Ascending aorta (tissue), 2 donors: ENCODE measurements at regions not wholly inside any gene's neighbourhood (a gene's known extent, or its start where the extent isn't known, plus 50 kb on each side); places are given as distances from the start of the nearest gene placed in this dataset.
A peak's percentile ranks its signal among the peaks of the same experiment; 100 is the strongest.
"Not testable (repeated sequence)": the region's sequence is repeated elsewhere in the genome, so short reads cannot be mapped to it uniquely, and the experiment has no call there.

Source experiments
- DNase-seq, 2 donors: peaks; one replicate each; pipeline ENCODE4 v3.0.0-alpha.2; 2019; ENCODE audit warnings: low spot score in 2 of 2
- H3K27ac ChIP-seq, 2 donors: fragments of 200-600 bp; sonication (generic); one replicate each; pipeline ENCODE4 v1.5.1; 2016 to 2017; ENCODE audit warnings: mild to moderate bottlenecking in 1 of 2
- H3K27me3 ChIP-seq: fragments of 200-600 bp; sonication (generic); one replicate; pipeline ENCODE4 v1.5.1; 2017
- H3K36me3 ChIP-seq, 2 donors: fragments of 200-600 bp; sonication (generic); one replicate each; pipeline ENCODE4 v1.5.1; 2016
- H3K4me1 ChIP-seq, 2 donors: fragments of 200-600 bp; sonication (generic); one replicate each; pipeline ENCODE4 v1.5.1; 2016 to 2017; ENCODE audit warnings: mild to moderate bottlenecking in 1 of 2
- H3K4me3 ChIP-seq, 2 donors: fragments of 200-600 bp; sonication (generic); one replicate each; pipeline ENCODE4 v1.5.1; 2016 to 2017; ENCODE audit warnings: mild to moderate bottlenecking in 1 of 2
- H3K9me3 ChIP-seq, 2 donors: fragments of 200-600 bp; sonication (generic); one replicate each; pipeline ENCODE4 v1.5.1; 2016
- intact Hi-C: fragments of 100-400 bp; cut with DNase I; formaldehyde crosslinking; loops from one replicate; pipeline ENCODE4 v1.15.1; 2023
- TF ChIP-seq, protein P1 (sequence below), 3 experiments: fragments of 200-600 bp in 2 of 3; fragments of 450-650 bp in 1 of 3; sonication (generic) in 2 of 3; IDR thresholded peaks; one replicate each; pipeline ENCODE4 v1.5.1; 2016 to 2019; ENCODE audit warnings: antibody characterized with exemption in 3 of 3, mild to moderate bottlenecking in 1 of 3, moderate library complexity in 1 of 3

DNA sequence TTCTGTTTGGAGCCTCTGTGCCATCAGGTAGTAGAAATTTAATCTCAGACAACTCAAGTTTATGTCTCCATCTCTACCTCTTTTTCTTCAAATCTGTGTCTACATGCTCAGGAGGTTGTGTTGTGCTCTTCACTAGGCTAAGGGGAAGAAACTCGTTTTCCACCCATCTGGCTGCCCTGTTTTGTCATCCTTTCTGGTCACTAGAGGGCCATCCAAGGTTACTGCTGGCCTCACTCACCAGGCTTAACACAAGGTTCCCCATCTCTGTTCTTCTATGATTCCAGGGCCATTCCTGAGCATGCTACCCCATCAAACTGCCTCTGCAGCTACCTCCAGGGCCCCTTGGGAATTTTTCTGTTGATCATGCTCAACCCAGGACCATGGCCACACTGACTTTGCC, 213.3 kb upstream of the FBXL7 start:
- H3K4me3 ChIP-seq: no peak overlapping the region
- H3K4me1 ChIP-seq: no peaks in the 10 kb centered on the region
- H3K9me3 ChIP-seq: no peaks in the 10 kb centered on the region
- TF ChIP-seq, protein P1, sequence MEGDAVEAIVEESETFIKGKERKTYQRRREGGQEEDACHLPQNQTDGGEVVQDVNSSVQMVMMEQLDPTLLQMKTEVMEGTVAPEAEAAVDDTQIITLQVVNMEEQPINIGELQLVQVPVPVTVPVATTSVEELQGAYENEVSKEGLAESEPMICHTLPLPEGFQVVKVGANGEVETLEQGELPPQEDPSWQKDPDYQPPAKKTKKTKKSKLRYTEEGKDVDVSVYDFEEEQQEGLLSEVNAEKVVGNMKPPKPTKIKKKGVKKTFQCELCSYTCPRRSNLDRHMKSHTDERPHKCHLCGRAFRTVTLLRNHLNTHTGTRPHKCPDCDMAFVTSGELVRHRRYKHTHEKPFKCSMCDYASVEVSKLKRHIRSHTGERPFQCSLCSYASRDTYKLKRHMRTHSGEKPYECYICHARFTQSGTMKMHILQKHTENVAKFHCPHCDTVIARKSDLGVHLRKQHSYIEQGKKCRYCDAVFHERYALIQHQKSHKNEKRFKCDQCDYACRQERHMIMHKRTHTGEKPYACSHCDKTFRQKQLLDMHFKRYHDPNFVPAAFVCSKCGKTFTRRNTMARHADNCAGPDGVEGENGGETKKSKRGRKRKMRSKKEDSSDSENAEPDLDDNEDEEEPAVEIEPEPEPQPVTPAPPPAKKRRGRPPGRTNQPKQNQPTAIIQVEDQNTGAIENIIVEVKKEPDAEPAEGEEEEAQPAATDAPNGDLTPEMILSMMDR (IDR thresholded peaks at IDR 0.05): peak in 2 of 3 experiments; percentile 16 to 42
- H3K27ac ChIP-seq: no peak overlapping the region
- H3K27me3 ChIP-seq: no peaks in the 10 kb centered on the region
- intact Hi-C loops: loop anchor here (5.0 to 10.0 kb wide), 2 partner anchors 506 to 708 kb away; no protein-coding TSS in a partner anchor
- no peak for DNase-seq
- H3K36me3 ChIP-seq: no peaks in the 10 kb centered on the region

DNA sequence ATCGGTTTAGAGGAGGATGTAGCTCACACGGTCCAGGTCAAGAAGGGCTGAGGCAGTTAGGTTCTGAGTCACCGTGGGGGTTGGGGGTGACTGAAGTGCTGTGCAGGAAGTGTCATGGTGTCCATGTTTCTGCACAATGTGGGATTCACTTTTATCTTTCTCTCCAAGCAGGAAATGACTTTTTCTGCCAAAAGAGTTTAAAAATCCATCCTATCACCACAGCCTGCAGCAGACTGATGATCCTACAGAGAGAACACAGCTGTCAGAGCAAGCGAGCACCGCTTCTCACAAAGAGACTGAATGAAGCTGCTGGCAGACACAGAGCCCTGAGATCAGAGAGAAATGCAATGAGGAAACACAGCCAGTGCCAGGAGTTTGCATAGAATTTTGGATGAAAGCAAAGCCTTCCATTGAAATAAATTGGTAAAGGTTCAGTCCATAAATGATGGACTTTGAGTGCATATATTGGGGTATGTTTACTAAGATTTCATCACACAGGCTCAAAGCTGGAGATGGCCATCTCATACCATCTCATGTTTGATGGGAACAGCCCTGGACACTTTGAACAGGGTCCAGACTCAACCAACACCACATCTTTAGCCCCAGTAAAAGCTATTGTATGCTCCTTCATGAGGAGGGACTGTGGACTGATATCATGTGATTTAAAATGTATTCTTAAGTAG, 213.9 kb upstream of the FBXL7 start:
- no peak for DNase-seq
- Histone ChIP-seq H3K4me1 (no peaks in the 10 kb centered on the region), H3K36me3 (no peaks in the 10 kb centered on the region), H3K4me3 (no peak overlapping the region), H3K27ac (no peak overlapping the region), H3K9me3 (no peaks in the 10 kb centered on the region), H3K27me3 (no peaks in the 10 kb centered on the region)
- TF ChIP-seq, protein P1 (IDR thresholded peaks at IDR 0.05): no peak
- intact Hi-C loops: loop anchor here (5.0 to 10.0 kb wide), 2 partner anchors 506 to 709 kb away; no protein-coding TSS in a partner anchor

DNA sequence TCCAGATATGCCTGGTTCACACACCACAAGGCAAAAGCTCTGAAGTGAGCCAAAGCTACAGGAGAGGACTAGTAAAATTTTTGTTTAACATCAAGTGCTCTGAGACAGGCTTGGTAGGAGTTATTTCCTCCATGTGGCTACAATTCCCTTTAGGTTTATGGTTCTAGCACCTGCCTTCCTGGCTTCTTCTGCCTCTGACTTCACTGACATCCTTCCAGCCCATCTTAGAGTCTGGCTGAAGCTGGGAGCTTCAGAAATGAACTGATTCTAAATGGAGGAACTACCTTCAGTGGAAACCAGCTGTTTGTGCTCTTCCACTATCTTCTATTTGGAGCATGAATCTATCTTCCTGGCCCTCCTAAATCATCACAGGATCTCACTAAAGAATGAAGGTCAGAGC, 215.3 kb upstream of the FBXL7 start:
- TF ChIP-seq, protein P1 (IDR thresholded peaks at IDR 0.05): no peak
- no peaks in the 10 kb centered on the region for H3K9me3 ChIP-seq
- DNase-seq: no peak
- H3K4me3 ChIP-seq: no peak overlapping the region
- no peak overlapping the region for H3K27ac ChIP-seq
- no peaks in the 10 kb centered on the region for H3K36me3 ChIP-seq
- no peaks in the 10 kb centered on the region for H3K4me1 ChIP-seq
- intact Hi-C loops: loop anchor here (5.0 to 10.0 kb wide), 2 partner anchors 508 to 710 kb away; no protein-coding TSS in a partner anchor
- H3K27me3 ChIP-seq: no peaks in the 10 kb centered on the region

DNA sequence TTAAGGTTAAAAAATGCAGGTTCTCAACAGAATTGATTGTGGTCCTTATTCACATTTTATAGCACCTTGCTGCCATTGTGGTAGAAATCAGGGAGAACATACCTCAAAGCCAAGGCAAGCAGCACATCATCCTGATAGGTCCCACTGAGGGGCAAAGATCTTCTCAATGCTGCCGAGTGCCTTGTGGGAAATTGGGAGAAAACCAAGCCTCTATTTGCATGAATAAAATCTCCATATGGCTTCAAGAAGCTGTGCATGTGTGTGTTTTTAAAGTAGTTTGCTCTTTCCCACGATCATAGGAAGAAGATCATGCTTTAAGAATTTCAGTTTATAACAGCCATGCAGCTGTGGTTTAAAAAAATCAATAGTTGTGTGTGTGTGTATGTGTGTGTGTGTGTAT, 216.9 kb upstream of the FBXL7 start:
- Histone ChIP-seq H3K9me3 (no peaks in the 10 kb centered on the region), H3K4me1 (no peaks in the 10 kb centered on the region), H3K36me3 (no peaks in the 10 kb centered on the region), H3K27me3 (no peaks in the 10 kb centered on the region), H3K4me3 (no peak overlapping the region), H3K27ac (no peak overlapping the region)
- no peak for DNase-seq
- intact Hi-C loops: loop anchor here (10.0 kb wide), 1 partner anchor 712 kb away; no protein-coding TSS in a partner anchor
- TF ChIP-seq, protein P1 (IDR thresholded peaks at IDR 0.05): no peak

DNA sequence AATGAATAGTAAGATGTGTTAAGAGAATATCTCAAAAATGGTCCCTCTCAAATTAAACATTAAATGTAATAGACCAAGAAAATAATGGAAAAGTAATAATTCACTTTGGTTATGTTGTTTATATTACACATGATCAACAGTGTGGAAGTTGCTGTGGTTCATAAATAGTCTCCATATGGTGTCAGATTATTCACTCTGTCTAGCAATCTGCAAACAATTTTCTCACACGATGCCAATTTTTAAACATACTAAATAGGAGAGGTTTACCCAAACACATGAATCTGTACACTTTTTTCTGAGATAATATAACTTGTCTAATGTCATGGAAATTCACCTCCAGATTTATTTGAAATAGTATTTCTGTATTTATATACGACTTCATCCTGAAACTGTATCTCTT, 217.4 kb upstream of the FBXL7 start:
- TF ChIP-seq, protein P1 (IDR thresholded peaks at IDR 0.05): no peak
- intact Hi-C loops: loop anchor here (10.0 kb wide), 1 partner anchor 712 kb away; no protein-coding TSS in a partner anchor

DNA sequence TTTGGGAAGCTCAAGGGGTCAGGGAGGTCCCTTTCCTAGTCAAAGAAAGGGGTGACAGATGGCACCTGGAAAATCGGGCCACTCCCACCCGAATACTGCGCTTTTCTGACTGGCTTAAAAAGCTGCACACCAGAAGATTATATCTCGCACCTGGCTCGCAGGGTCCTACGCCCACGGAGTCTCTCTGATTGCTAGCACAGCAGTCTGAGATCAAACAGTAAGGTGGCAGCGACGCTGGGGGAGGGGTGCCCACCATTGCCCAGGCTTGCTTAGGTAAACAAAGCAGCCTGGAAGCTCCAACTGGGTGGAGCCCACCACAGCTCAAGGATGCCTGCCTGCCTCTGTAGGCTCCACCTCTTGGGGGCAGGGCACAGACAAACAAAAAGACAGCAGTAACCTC, 228.4 kb upstream of the FBXL7 start:
- H3K27ac ChIP-seq, H3K4me3 ChIP-seq, intact Hi-C loops, H3K27me3 ChIP-seq, H3K36me3 ChIP-seq, DNase-seq: not testable (repeated sequence)
- H3K4me1 ChIP-seq: peaks cover 8 to 12% of the 10 kb centered on the region in 2 donors
- peaks cover 0 to 12% of the 10 kb centered on the region in 2 donors for H3K9me3 ChIP-seq

More for the DNA sequence above, 217.4 kb upstream of the FBXL7 start:
- Histone ChIP-seq H3K36me3 (no peaks in the 10 kb centered on the region), H3K27me3 (no peaks in the 10 kb centered on the region), H3K4me1 (no peaks in the 10 kb centered on the region), H3K4me3 (no peak overlapping the region), H3K27ac (no peak overlapping the region), H3K9me3 (no peaks in the 10 kb centered on the region)
- no peak for DNase-seq
